Loucy (cell line): ENCODE measurements at regions not wholly inside any gene's neighbourhood (a gene's known extent, or its start where the extent isn't known, plus 50 kb on each side); places are given as distances from the start of the nearest gene placed in this dataset.

Experiments
- H2AFZ ChIP-seq: fragments of 200-600 bp; sonication (generic); 2 replicates; pipeline ENCODE4 v1.6.0; 2016; ENCODE audit warnings: antibody characterized with exemption, mild to moderate bottlenecking, low read length, moderate library complexity
- H3F3A ChIP-seq: fragments of 200-600 bp; 2 replicates; pipeline ENCODE4 v1.6.0; 2016; ENCODE audit warnings: antibody characterized with exemption, low read depth, mild to moderate bottlenecking
- H3K27me3 ChIP-seq: fragments of 200-600 bp; sonication (generic); 2 replicates; pipeline ENCODE4 v1.6.1; 2014; ENCODE audit warnings: low read length, mild to moderate bottlenecking; ENCODE audit not compliant: insufficient read depth, poor library complexity, severe bottlenecking
- H3K36me3 ChIP-seq: fragments of 200-600 bp; sonication (generic); 2 replicates; pipeline ENCODE4 v1.6.1; 2016; ENCODE audit warnings: low read length; ENCODE audit not compliant: insufficient read depth
- H3K4me1 ChIP-seq: fragments of 200-600 bp; sonication (generic); 2 replicates; pipeline ENCODE4 v1.5.1; 2014; ENCODE audit warnings: low read length, mild to moderate bottlenecking; ENCODE audit not compliant: insufficient read depth, poor library complexity, severe bottlenecking
- H3K4me2 ChIP-seq: fragments of 200-600 bp; sonication (generic); 2 replicates; pipeline ENCODE4 v1.6.0; 2014; ENCODE audit warnings: antibody characterized with exemption, low read length, low read depth, mild to moderate bottlenecking; ENCODE audit not compliant: poor library complexity, severe bottlenecking
- H3K4me3 ChIP-seq: fragments of 200-600 bp; sonication (generic); 2 replicates; pipeline ENCODE4 v1.5.1; 2014; ENCODE audit warnings: low read length, mild to moderate bottlenecking, mixed read lengths; ENCODE audit not compliant: poor library complexity, severe bottlenecking
- H3K79me2 ChIP-seq: fragments of 200-600 bp; sonication (generic); 2 replicates; pipeline ENCODE4 v1.6.1; 2014; ENCODE audit warnings: low read length; ENCODE audit not compliant: insufficient read depth
- H3K9ac ChIP-seq: fragments of 200-600 bp; sonication (generic); 2 replicates; pipeline ENCODE4 v1.6.0; 2014; ENCODE audit warnings: mild to moderate bottlenecking, low read depth, low read length, moderate library complexity; ENCODE audit not compliant: poor library complexity, severe bottlenecking
- H3K9me2 ChIP-seq: fragments of 200-600 bp; sonication (generic); replicated peaks from 2 replicates; pipeline ENCODE4 v1.6.1; 2016; ENCODE audit warnings: low read depth, low read length, mixed read lengths
- H3K9me3 ChIP-seq: fragments of 200-600 bp; sonication (generic); 2 replicates; pipeline ENCODE4 v1.6.1; 2014; ENCODE audit warnings: mild to moderate bottlenecking, antibody characterized with exemption, low read length, low read depth; ENCODE audit not compliant: insufficient read depth
- H4K20me1 ChIP-seq: fragments of 200-600 bp; sonication (generic); 2 replicates; pipeline ENCODE4 v1.6.0; 2014; ENCODE audit warnings: antibody characterized with exemption, low read length, mild to moderate bottlenecking; ENCODE audit not compliant: insufficient read depth, poor library complexity, severe bottlenecking
- EZH2phosphoT487 ChIP-seq: fragments of 200-600 bp; IDR thresholded peaks from 2 replicates; pipeline ENCODE4 v1.6.1; 2018; ENCODE audit warnings: antibody characterized with exemption, mild to moderate bottlenecking, moderate library complexity, borderline replicate concordance
- TF ChIP-seq, protein P1 (sequence below): fragments of 200-600 bp; sonication (generic); conservative IDR thresholded peaks from 2 replicates; pipeline ENCODE4 v1.5.1; 2014; ENCODE audit warnings: mild to moderate bottlenecking, antibody characterized with exemption, low read length

DNA sequence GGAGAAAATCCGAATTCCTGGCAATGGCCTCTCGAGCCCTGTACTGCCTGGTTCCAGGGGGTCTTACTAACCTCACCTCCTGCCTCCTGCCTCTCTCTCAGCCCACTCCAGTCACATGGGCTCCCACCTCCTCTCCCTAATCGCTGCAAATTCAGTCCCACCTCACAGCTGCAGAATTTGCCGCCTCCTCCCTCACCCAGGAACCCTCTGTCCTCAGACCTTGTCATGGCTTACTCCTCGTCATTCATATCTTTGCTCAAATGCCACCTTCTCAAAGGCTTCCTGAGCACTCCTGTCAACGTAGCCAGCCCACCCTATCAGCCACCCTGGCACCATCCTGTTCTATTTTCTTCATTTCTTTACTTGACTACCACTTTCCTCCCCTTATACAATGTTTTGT, 89.0 kb downstream of the SLC2A10 start:
- TF ChIP-seq EZH2phosphoT487: no peak
- TF ChIP-seq, protein P1, sequence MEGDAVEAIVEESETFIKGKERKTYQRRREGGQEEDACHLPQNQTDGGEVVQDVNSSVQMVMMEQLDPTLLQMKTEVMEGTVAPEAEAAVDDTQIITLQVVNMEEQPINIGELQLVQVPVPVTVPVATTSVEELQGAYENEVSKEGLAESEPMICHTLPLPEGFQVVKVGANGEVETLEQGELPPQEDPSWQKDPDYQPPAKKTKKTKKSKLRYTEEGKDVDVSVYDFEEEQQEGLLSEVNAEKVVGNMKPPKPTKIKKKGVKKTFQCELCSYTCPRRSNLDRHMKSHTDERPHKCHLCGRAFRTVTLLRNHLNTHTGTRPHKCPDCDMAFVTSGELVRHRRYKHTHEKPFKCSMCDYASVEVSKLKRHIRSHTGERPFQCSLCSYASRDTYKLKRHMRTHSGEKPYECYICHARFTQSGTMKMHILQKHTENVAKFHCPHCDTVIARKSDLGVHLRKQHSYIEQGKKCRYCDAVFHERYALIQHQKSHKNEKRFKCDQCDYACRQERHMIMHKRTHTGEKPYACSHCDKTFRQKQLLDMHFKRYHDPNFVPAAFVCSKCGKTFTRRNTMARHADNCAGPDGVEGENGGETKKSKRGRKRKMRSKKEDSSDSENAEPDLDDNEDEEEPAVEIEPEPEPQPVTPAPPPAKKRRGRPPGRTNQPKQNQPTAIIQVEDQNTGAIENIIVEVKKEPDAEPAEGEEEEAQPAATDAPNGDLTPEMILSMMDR: no peak
- no peaks in the 10 kb centered on the region for H3K79me2 ChIP-seq
- H3K27me3 ChIP-seq: no peaks in the 10 kb centered on the region
- no peaks in the 10 kb centered on the region for H3F3A ChIP-seq
- H3K4me2 ChIP-seq: no peak overlapping the region
- H4K20me1 ChIP-seq: no peaks in the 10 kb centered on the region
- H2AFZ ChIP-seq: no peak overlapping the region
- H3K4me1 ChIP-seq: no peaks in the 10 kb centered on the region
- H3K36me3 ChIP-seq: no peaks in the 10 kb centered on the region
- no peak overlapping the region for H3K9ac ChIP-seq
- no peaks in the 10 kb centered on the region for H3K9me3 ChIP-seq
- no peaks in the 10 kb centered on the region for H3K9me2 ChIP-seq
- H3K4me3 ChIP-seq: no peak overlapping the region

- Histone ChIP-seq H3K27me3 (no peaks in the 10 kb centered on the region), H3K36me3 (no peaks in the 10 kb centered on the region), H4K20me1 (no peaks in the 10 kb centered on the region), H3K9me3 (no peaks in the 10 kb centered on the region), H3K9ac (no peak overlapping the region), H3K4me2 (no peak overlapping the region), H3K4me1 (no peaks in the 10 kb centered on the region), H3K9me2 (no peaks in the 10 kb centered on the region), H3K79me2 (no peaks in the 10 kb centered on the region), H2AFZ (no peak overlapping the region), H3K4me3 (no peak overlapping the region), H3F3A (no peaks in the 10 kb centered on the region)
- TF ChIP-seq, protein P1: no peak
- no peak for TF ChIP-seq EZH2phosphoT487
Measured at GRCh38 chr20:46799781-46800408, 90.4 kb downstream of the SLC2A10 start.

GRCh38 chr20:46800409-46800804, 91.0 kb downstream of the SLC2A10 start:
- Histone ChIP-seq H2AFZ (no peak overlapping the region), H3K36me3 (no peaks in the 10 kb centered on the region), H4K20me1 (no peaks in the 10 kb centered on the region), H3K9me2 (no peaks in the 10 kb centered on the region), H3K4me2 (no peak overlapping the region), H3K4me1 (no peaks in the 10 kb centered on the region), H3K79me2 (no peaks in the 10 kb centered on the region), H3K27me3 (no peaks in the 10 kb centered on the region), H3K9me3 (no peaks in the 10 kb centered on the region), H3K4me3 (no peak overlapping the region), H3K9ac (no peak overlapping the region), H3F3A (no peaks in the 10 kb centered on the region)
- TF ChIP-seq, protein P1: no peak
- TF ChIP-seq EZH2phosphoT487: no peak
